ENCODE measurements at regions not wholly inside any gene's neighbourhood (a gene's known extent, or its start where the extent isn't known, plus 50 kb on each side); places are given as distances from the start of the nearest gene placed in this dataset.
"Not testable (repeated sequence)": the region's sequence is repeated elsewhere in the genome, so short reads cannot be mapped to it uniquely, and the experiment has no call there.

- H3K27ac ChIP-seq (ENCODE audit: insufficient read depth, low read depth, low read length, poor library complexity, severe bottlenecking): no peak overlapping the region
These were observed 185.9 kb downstream of the AVL9 start for GRCh38 chr7:32681174-32681518.

GRCh38 chr7:32680259-32681173 lies 185.2 kb downstream of the AVL9 start:
- Histone ChIP-seq H3K27me3 (ENCODE audit: control insufficient read depth, insufficient read depth, low read length, poor library complexity, severe bottlenecking) (no peaks in the 10 kb centered on the region), H3K4me3 (ENCODE audit: insufficient read depth, low read depth, low read length) (no peak overlapping the region), H3K9me3 (ENCODE audit: control insufficient read depth, low read length) (no peaks in the 10 kb centered on the region), H3K27ac (ENCODE audit: insufficient read depth, low read depth, low read length, poor library complexity, severe bottlenecking) (no peak overlapping the region), H3K4me1 (ENCODE audit: control insufficient read depth, insufficient read depth, low read length) (no peaks in the 10 kb centered on the region), H3K36me3 (ENCODE audit: control insufficient read depth, insufficient read depth, low read length) (no peaks in the 10 kb centered on the region)
- 60 to 67% methylated on average over 6 of the region's 6 CpGs for WGBS, 2 experiments

More at GRCh38 chr7:32681174-32681518, 185.9 kb downstream of the AVL9 start:
- Histone ChIP-seq H3K4me3 (ENCODE audit: insufficient read depth, low read depth, low read length) (no peak overlapping the region), H3K27me3 (ENCODE audit: control insufficient read depth, insufficient read depth, low read length, poor library complexity, severe bottlenecking) (no peaks in the 10 kb centered on the region), H3K4me1 (ENCODE audit: control insufficient read depth, insufficient read depth, low read length) (no peaks in the 10 kb centered on the region), H3K36me3 (ENCODE audit: control insufficient read depth, insufficient read depth, low read length) (no peaks in the 10 kb centered on the region), H3K9me3 (ENCODE audit: control insufficient read depth, low read length) (no peaks in the 10 kb centered on the region)
- WGBS, 2 experiments: 83 to 87% methylated on average over 2 to 3 of the region's 3 CpGs

- no peaks in the 10 kb centered on the region for H3K4me1 ChIP-seq (ENCODE audit: control insufficient read depth, insufficient read depth, low read length)
- H3K27me3 ChIP-seq (ENCODE audit: control insufficient read depth, insufficient read depth, low read length, poor library complexity, severe bottlenecking): no peaks in the 10 kb centered on the region
- H3K9me3 ChIP-seq (ENCODE audit: control insufficient read depth, low read length): no peaks in the 10 kb centered on the region
- no peak overlapping the region for H3K4me3 ChIP-seq (ENCODE audit: insufficient read depth, low read depth, low read length)
- no peaks in the 10 kb centered on the region for H3K36me3 ChIP-seq (ENCODE audit: control insufficient read depth, insufficient read depth, low read length)
- 93 to 100% methylated on average over 3 to 4 of the region's 4 CpGs for WGBS, 2 experiments
- H3K27ac ChIP-seq (ENCODE audit: insufficient read depth, low read depth, low read length, poor library complexity, severe bottlenecking): no peak overlapping the region
These were observed 183.9 kb downstream of the AVL9 start for GRCh38 chr7:32679192-32679591.

- Histone ChIP-seq H3K4me3 (ENCODE audit: insufficient read depth, low read depth, low read length) (no peak overlapping the region), H3K9me3 (ENCODE audit: control insufficient read depth, low read length) (no peaks in the 10 kb centered on the region), H3K36me3 (ENCODE audit: control insufficient read depth, insufficient read depth, low read length) (no peaks in the 10 kb centered on the region), H3K27ac (ENCODE audit: insufficient read depth, low read depth, low read length, poor library complexity, severe bottlenecking) (no peak overlapping the region), H3K4me1 (ENCODE audit: control insufficient read depth, insufficient read depth, low read length) (no peaks in the 10 kb centered on the region), H3K27me3 (ENCODE audit: control insufficient read depth, insufficient read depth, low read length, poor library complexity, severe bottlenecking) (no peaks in the 10 kb centered on the region)
- 93 to 95% methylated on average over 2 of the region's 2 CpGs for WGBS, 2 experiments
These were observed 182.3 kb downstream of the AVL9 start for GRCh38 chr7:32677593-32677992.

GRCh38 chr7:32676249-32676941 lies 181.1 kb downstream of the AVL9 start:
- Histone ChIP-seq H3K27ac (ENCODE audit: insufficient read depth, low read depth, low read length, poor library complexity, severe bottlenecking) (no peak overlapping the region), H3K4me1 (ENCODE audit: control insufficient read depth, insufficient read depth, low read length) (no peaks in the 10 kb centered on the region), H3K27me3 (ENCODE audit: control insufficient read depth, insufficient read depth, low read length, poor library complexity, severe bottlenecking) (no peaks in the 10 kb centered on the region), H3K4me3 (ENCODE audit: insufficient read depth, low read depth, low read length) (no peak overlapping the region), H3K9me3 (ENCODE audit: control insufficient read depth, low read length) (no peaks in the 10 kb centered on the region), H3K36me3 (ENCODE audit: control insufficient read depth, insufficient read depth, low read length) (no peaks in the 10 kb centered on the region)
- 91 to 95% methylated on average over 6 to 7 of the region's 7 CpGs for WGBS, 2 experiments

- Histone ChIP-seq H3K27me3 (ENCODE audit: control insufficient read depth, insufficient read depth, low read length, poor library complexity, severe bottlenecking) (no peaks in the 10 kb centered on the region), H3K27ac (ENCODE audit: insufficient read depth, low read depth, low read length, poor library complexity, severe bottlenecking) (no peak overlapping the region), H3K4me1 (ENCODE audit: control insufficient read depth, insufficient read depth, low read length) (no peaks in the 10 kb centered on the region), H3K4me3 (ENCODE audit: insufficient read depth, low read depth, low read length) (no peak overlapping the region), H3K9me3 (ENCODE audit: control insufficient read depth, low read length) (no peaks in the 10 kb centered on the region), H3K36me3 (ENCODE audit: control insufficient read depth, insufficient read depth, low read length) (no peaks in the 10 kb centered on the region)
- 76 to 79% methylated on average over 1 to 2 of the region's 2 CpGs for WGBS, 2 experiments
These were observed 178.1 kb downstream of the AVL9 start for GRCh38 chr7:32673275-32673983.

- Histone ChIP-seq H3K27ac (ENCODE audit: insufficient read depth, low read depth, low read length, poor library complexity, severe bottlenecking) (no peak overlapping the region), H3K36me3 (ENCODE audit: control insufficient read depth, insufficient read depth, low read length) (no peaks in the 10 kb centered on the region), H3K27me3 (ENCODE audit: control insufficient read depth, insufficient read depth, low read length, poor library complexity, severe bottlenecking) (no peaks in the 10 kb centered on the region), H3K9me3 (ENCODE audit: control insufficient read depth, low read length) (no peaks in the 10 kb centered on the region), H3K4me3 (ENCODE audit: insufficient read depth, low read depth, low read length) (no peak overlapping the region), H3K4me1 (ENCODE audit: control insufficient read depth, insufficient read depth, low read length) (no peaks in the 10 kb centered on the region)
- WGBS, 2 experiments: 84 to 85% methylated on average over 9 to 10 of the region's 10 CpGs
These were observed 175.1 kb downstream of the AVL9 start for GRCh38 chr7:32670110-32671025.

- not testable (repeated sequence) for H3K9me3 ChIP-seq (ENCODE audit: control insufficient read depth, low read length); H3K36me3 ChIP-seq (ENCODE audit: control insufficient read depth, insufficient read depth, low read length); H3K4me1 ChIP-seq (ENCODE audit: control insufficient read depth, insufficient read depth, low read length); H3K27me3 ChIP-seq (ENCODE audit: control insufficient read depth, insufficient read depth, low read length, poor library complexity, severe bottlenecking); H3K4me3 ChIP-seq (ENCODE audit: insufficient read depth, low read depth, low read length); H3K27ac ChIP-seq (ENCODE audit: insufficient read depth, low read depth, low read length, poor library complexity, severe bottlenecking)
- WGBS, 2 experiments: 59 to 71% methylated on average over 2 to 3 of the region's 3 CpGs
These were observed 174.0 kb downstream of the AVL9 start for GRCh38 chr7:32669173-32669870.

GRCh38 chr7:32668387-32669097 lies 173.3 kb downstream of the AVL9 start:
- H3K27ac ChIP-seq (ENCODE audit: insufficient read depth, low read depth, low read length, poor library complexity, severe bottlenecking); H3K4me3 ChIP-seq (ENCODE audit: insufficient read depth, low read depth, low read length); H3K36me3 ChIP-seq (ENCODE audit: control insufficient read depth, insufficient read depth, low read length); H3K27me3 ChIP-seq (ENCODE audit: control insufficient read depth, insufficient read depth, low read length, poor library complexity, severe bottlenecking); H3K4me1 ChIP-seq (ENCODE audit: control insufficient read depth, insufficient read depth, low read length); H3K9me3 ChIP-seq (ENCODE audit: control insufficient read depth, low read length): not testable (repeated sequence)
- WGBS, 2 experiments: 94 to 96% methylated on average over 3 of the region's 3 CpGs

Data from ectodermal cell (in vitro differentiated cells).